ENCODE measurements at regions not wholly inside any gene's neighbourhood (a gene's known extent, or its start where the extent isn't known, plus 50 kb on each side); places are given as distances from the start of the nearest gene placed in this dataset.
"Not testable (repeated sequence)": the region's sequence is repeated elsewhere in the genome, so short reads cannot be mapped to it uniquely, and the experiment has no call there.

- DNase-seq: not testable (repeated sequence)
Measured at GRCh38 chr16:88148682-88149081, 197.4 kb downstream of the BANP start.

- not testable (repeated sequence) for DNase-seq
Measured at GRCh38 chr16:88149158-88149603, 197.9 kb downstream of the BANP start.

GRCh38 chr16:88149663-88150062 lies 198.4 kb downstream of the BANP start:
- DNase-seq: not testable (repeated sequence)

GRCh38 chr16:88150456-88151128 lies 199.4 kb downstream of the BANP start:
- DNase-seq: not testable (repeated sequence)

- DNase-seq: not testable (repeated sequence)
Measured at GRCh38 chr16:88151129-88151499, 199.9 kb downstream of the BANP start.

GRCh38 chr16:88151859-88152843 lies 200.9 kb downstream of the BANP start:
- not testable (repeated sequence) for DNase-seq

GRCh38 chr16:88152879-88153278 lies 201.6 kb downstream of the BANP start:
- DNase-seq: not testable (repeated sequence)

- DNase-seq: not testable (repeated sequence)
Measured at GRCh38 chr16:88153516-88153915, 202.3 kb downstream of the BANP start.

GRCh38 chr16:88154886-88155285 lies 203.7 kb downstream of the BANP start:
- not testable (repeated sequence) for DNase-seq

- DNase-seq: not testable (repeated sequence)
Measured at GRCh38 chr16:88155681-88156080, 204.4 kb downstream of the BANP start.

- DNase-seq: not testable (repeated sequence)
Measured at GRCh38 chr16:88156640-88157283, 205.5 kb downstream of the BANP start.

- not testable (repeated sequence) for DNase-seq
Measured at GRCh38 chr16:88157686-88158085, 206.5 kb downstream of the BANP start.

GRCh38 chr16:88158256-88159045 lies 207.2 kb downstream of the BANP start:
- not testable (repeated sequence) for DNase-seq

- DNase-seq: not testable (repeated sequence)
Measured at GRCh38 chr16:88159046-88159896, 208.0 kb downstream of the BANP start.

- DNase-seq: not testable (repeated sequence)
Measured at GRCh38 chr16:88159897-88160335, 208.7 kb downstream of the BANP start.

- not testable (repeated sequence) for DNase-seq
Measured at GRCh38 chr16:88161191-88161590, 210.0 kb downstream of the BANP start.

GRCh38 chr16:88161623-88162275 lies 210.5 kb downstream of the BANP start:
- DNase-seq: not testable (repeated sequence)

GRCh38 chr16:88162778-88163177 lies 211.5 kb downstream of the BANP start:
- not testable (repeated sequence) for DNase-seq

- not testable (repeated sequence) for DNase-seq
Measured at GRCh38 chr16:88164196-88165039, 213.2 kb downstream of the BANP start.

Measured in activated gamma-delta T cell (primary cell).